K562 (cell line): ENCODE measurements at regions not wholly inside any gene's neighbourhood (a gene's known extent, or its start where the extent isn't known, plus 50 kb on each side); places are given as distances from the start of the nearest gene placed in this dataset.
A peak's percentile ranks its signal among the peaks of the same experiment; 100 is the strongest.

Experiments
- CBX8 ChIP-seq: fragments of 200-600 bp; sonication (generic); IDR thresholded peaks from 2 replicates; pipeline ENCODE4 v1.6.1; 2012; ENCODE audit warnings: borderline replicate concordance, mixed run types, low read depth, mild to moderate bottlenecking, moderate library complexity, mixed read lengths, low read length, control low read depth, inconsistent platforms; ENCODE audit not compliant: poor library complexity, severe bottlenecking; ENCODE audit errors: extremely low read depth
- CEBPG ChIP-seq, 3 experiments: fragments of 200-800 bp in 1 of 3; sonication (Bioruptor generic) in 1 of 3; sonication (generic) in 1 of 3; formaldehyde crosslinking in 1 of 3; IDR thresholded peaks in 2 of 3; conservative IDR thresholded peaks in 1 of 3; 2 replicates each; pipeline versions ENCODE4 v1.6.1 to v1.8.0; 2016 to 2022; ENCODE audit warnings: missing compliant biosample characterization in 2 of 3, missing genetic modification characterization in 2 of 3, mild to moderate bottlenecking in 1 of 3, missing genetic modification reagents in 1 of 3
- CSDE1 ChIP-seq, 2 experiments: fragments of 450-650 bp; IDR thresholded peaks; 2 replicates each; pipeline ENCODE4 v1.6.1; 2016; ENCODE audit warnings: mild to moderate bottlenecking in 1 of 2
- FOXJ3 ChIP-seq: sonication (generic); formaldehyde crosslinking; IDR thresholded peaks from 2 replicates; pipeline ENCODE4 v1.4.0; 2020; ENCODE audit warnings: mild to moderate bottlenecking, missing genetic modification reagents
- FOXK2 ChIP-seq, 2 experiments: fragments of 450-650 bp; IDR thresholded peaks in 1 of 2; conservative IDR thresholded peaks in 1 of 2; 2 replicates each; pipeline ENCODE4 v1.6.1; 2016; ENCODE audit warnings: low read depth in 2 of 2, mild to moderate bottlenecking in 1 of 2
- GTF2A2 ChIP-seq: IDR thresholded peaks from 2 replicates; pipeline ENCODE4 v1.6.1; 2016; ENCODE audit warnings: mild to moderate bottlenecking, missing genetic modification characterization, missing compliant biosample characterization
- MAFF ChIP-seq: IDR thresholded peaks from 2 replicates; pipeline ENCODE4 v1.6.1; 2012; ENCODE audit warnings: low read length, improper control_type of control experiment
- MCM2 ChIP-seq: fragments of 450-650 bp; IDR thresholded peaks from 2 replicates; pipeline ENCODE4 v1.6.1; 2017; ENCODE audit warnings: low read depth, mild to moderate bottlenecking
- PRDM10 ChIP-seq: fragments of 450-650 bp; IDR thresholded peaks from 2 replicates; pipeline ENCODE4 v1.6.1; 2018; ENCODE audit not compliant: partially characterized antibody
- SAP30 ChIP-seq: fragments of 200-600 bp; sonication (generic); IDR thresholded peaks from 2 replicates; pipeline ENCODE4 v1.6.1; 2012; ENCODE audit warnings: borderline replicate concordance, low read depth, mild to moderate bottlenecking, moderate library complexity, low read length, control low read depth, inconsistent platforms; ENCODE audit not compliant: insufficient read depth, poor library complexity, severe bottlenecking
- TCF7 ChIP-seq: sonication (generic); IDR thresholded peaks from 2 replicates; pipeline ENCODE4 v1.6.1; 2016; ENCODE audit warnings: antibody characterized with exemption, borderline replicate concordance
- TGIF2 ChIP-seq: sonication (generic); formaldehyde crosslinking; IDR thresholded peaks from 2 replicates; pipeline ENCODE4 v1.8.1; 2022; ENCODE audit warnings: mild to moderate bottlenecking, missing genetic modification reagents, moderate library complexity
- TRIM28 ChIP-seq: fragments of 450-650 bp; IDR thresholded peaks from 2 replicates; pipeline ENCODE4 v1.6.1; 2017
- YBX1 ChIP-seq: fragments of 450-650 bp; IDR thresholded peaks from 2 replicates; pipeline ENCODE4 v1.7.1; 2016; ENCODE audit warnings: mild to moderate bottlenecking
- ZFP1 ChIP-seq: fragments of 450-650 bp; formaldehyde crosslinking; IDR thresholded peaks from 2 replicates; pipeline ENCODE4 v1.4.0; 2020; ENCODE audit warnings: mild to moderate bottlenecking, mixed read lengths
- ZFP36 ChIP-seq: fragments of 150-350 bp; IDR thresholded peaks from 2 replicates; pipeline ENCODE4 v1.6.1; 2018; ENCODE audit warnings: low read length, low read depth; ENCODE audit not compliant: partially characterized antibody
- ZNF507 ChIP-seq: conservative IDR thresholded peaks from 2 replicates; pipeline ENCODE4 v1.6.1; 2017; ENCODE audit warnings: missing genetic modification characterization, missing compliant biosample characterization
- ZNF609 ChIP-seq: sonication (generic); formaldehyde crosslinking; IDR thresholded peaks from 2 replicates; pipeline ENCODE4 v1.8.1; 2023; ENCODE audit warnings: missing genetic modification reagents, mild to moderate bottlenecking, borderline replicate concordance
- ZNF696 ChIP-seq: fragments of 250-450 bp; sonication (Bioruptor Pico); conservative IDR thresholded peaks from 2 replicates; pipeline ENCODE4 v1.4.0; 2020; ENCODE audit warnings: mild to moderate bottlenecking, moderate library complexity
- ZNF77 ChIP-seq: fragments of 250-450 bp; sonication (Bioruptor Pico); IDR thresholded peaks from 2 replicates; pipeline ENCODE4 v1.5.0; 2020

DNA sequence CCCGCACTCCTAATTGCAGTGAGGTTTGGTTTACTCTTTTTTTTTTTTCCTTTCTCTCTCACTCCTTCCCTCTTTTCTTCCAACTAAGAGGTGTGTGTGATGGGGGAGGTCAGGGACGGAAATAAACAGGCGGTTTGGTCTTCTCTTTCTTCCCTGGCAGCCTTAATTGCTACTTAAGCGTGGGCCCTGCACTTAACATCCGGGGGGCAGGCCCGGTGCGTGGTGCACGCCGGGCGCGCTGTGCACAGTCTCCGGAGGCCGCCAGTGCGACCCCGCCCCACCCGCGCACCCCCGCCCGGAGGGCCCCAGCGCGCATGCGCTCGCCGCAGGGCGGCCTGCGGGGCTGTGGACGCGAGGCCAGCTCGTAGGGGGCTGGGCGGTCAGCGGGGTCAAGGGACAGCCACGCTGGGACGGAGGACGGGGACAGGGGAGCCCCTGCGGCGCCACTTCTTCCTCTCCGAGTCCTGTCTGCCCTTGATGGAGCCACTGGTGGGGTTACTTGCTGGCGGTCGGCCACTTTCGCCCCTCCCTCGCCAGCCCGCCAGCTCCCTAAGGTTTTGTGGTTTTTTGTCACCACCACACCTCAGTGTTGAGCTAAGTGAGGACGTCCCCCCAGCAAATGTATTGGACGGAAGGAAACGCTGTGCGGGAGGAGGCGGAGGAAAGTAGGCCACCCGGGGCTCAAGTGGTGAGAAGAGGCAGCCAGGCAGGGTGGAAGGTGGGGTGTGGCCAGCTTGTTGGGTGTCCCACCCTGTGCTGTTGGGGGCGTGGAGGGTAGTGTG lies 120.9 kb downstream of the MRM1 start (continued):
- TF ChIP-seq ZNF609 (CRISPR knock-in tag) (no peak), MAFF (no peak), ZNF77 (no peak), TRIM28 (no peak), CEBPG (CRISPR knock-in tag; IDR thresholded peaks at IDR 0.05) (no peak), CEBPG (tag; conservative IDR thresholded peaks at IDR 0.05 in 1 of 2, IDR thresholded peaks at IDR 0.05 in 1 of 2) (no peak), ZFP1 (CRISPR knock-in tag) (no peak), ZFP36 (no peak), ZNF696 (CRISPR knock-in tag) (no peak), ZNF507 (tag) (no peak), GTF2A2 (tag) (no peak), MCM2 (no peak), YBX1 (no peak), TGIF2 (CRISPR knock-in tag) (no peak), SAP30 (no peak), FOXJ3 (no peak), FOXK2 (conservative IDR thresholded peaks at IDR 0.05 in 1 of 2, IDR thresholded peaks at IDR 0.05 in 1 of 2; ENCODE audit: low read depth in 2 of 2) (peak; percentile 70 to 82; a peak in 2 of 4 replicates), CSDE1 (IDR thresholded peaks at IDR 0.05) (0 out of 4 replicates have a peak, but pooled peaks of 1 of the 2 experiments have one; percentile 27), CBX8 (no peak), PRDM10 (peak; percentile 88), TCF7 (no peak)
